ENCODE measurements at regions not wholly inside any gene's neighbourhood (a gene's known extent, or its start where the extent isn't known, plus 50 kb on each side); places are given as distances from the start of the nearest gene placed in this dataset.
"Not testable (repeated sequence)": the region's sequence is repeated elsewhere in the genome, so short reads cannot be mapped to it uniquely, and the experiment has no call there.

- Histone ChIP-seq H3K4me3 (replicated peaks in 1 of 3; ENCODE audit: insufficient read depth in 1 of 3, low read depth in 1 of 3, low read length in 3 of 3) (no peak overlapping the region), H3K27me3 (ENCODE audit: control insufficient read depth in 2 of 2, insufficient read depth in 2 of 2, low read length in 2 of 2) (no peaks in the 10 kb centered on the region), H3K9me3 (replicated peaks; ENCODE audit: control insufficient read depth, insufficient read depth, low read length) (peaks cover 4% of the 10 kb centered on the region), H3K4me2 (ENCODE audit: insufficient read depth, low read length) (no peak overlapping the region), H4K20me1 (replicated peaks; ENCODE audit: control insufficient read depth, extremely low read depth, insufficient read depth, low read length) (no peaks in the 10 kb centered on the region), H3K36me3 (ENCODE audit: control insufficient read depth in 2 of 2, extremely low read depth in 1 of 2, insufficient read depth in 2 of 2, low read length in 2 of 2) (no peaks in the 10 kb centered on the region), H2AFZ (ENCODE audit: low read depth, low read length) (no peak overlapping the region), H3K27ac (ENCODE audit: insufficient read depth, low read depth, low read length) (no peak overlapping the region), H3K4me1 (ENCODE audit: control insufficient read depth, extremely low read depth, insufficient read depth, low read length) (no peaks in the 10 kb centered on the region), H3K79me2 (ENCODE audit: control insufficient read depth, insufficient read depth, low read length) (no peaks in the 10 kb centered on the region), H3K9me1 (replicated peaks; ENCODE audit: control insufficient read depth, extremely low read depth, insufficient read depth, low read length) (no peaks in the 10 kb centered on the region), H3K9ac (replicated peaks; ENCODE audit: extremely low read depth, insufficient read depth, low read length) (no peak overlapping the region)
- DNase-seq (ENCODE audit: low read depth, low spot score) = no peak
- no TSS peak for BruUV-seq (replicated peaks)
- intact Hi-C loops (cut with micrococcal nuclease) (no loop called here), dilution Hi-C loops (cut with MboI; ENCODE audit: extremely low pct_ligation_motif_present, low sequenced_read_pairs) (no loop called here)
- ChIA-PET CTCF (no interaction called here), POLR2A (no interaction called here)
- no peak for FAIRE-seq
- TF ChIP-seq CTCF (IDR thresholded peaks at IDR 0.05; ENCODE audit: extremely low read depth in 1 of 2, insufficient read depth in 1 of 2, low read depth in 1 of 2, low read length in 2 of 2) (no peak), POLR2A (IDR thresholded peaks at IDR 0.05; ENCODE audit: low read depth, low read length) (no peak), MAX (IDR thresholded peaks at IDR 0.05; ENCODE audit: insufficient read depth, insufficient read length) (no peak), FOS (IDR thresholded peaks at IDR 0.05; ENCODE audit: borderline replicate concordance, insufficient read depth, low read length) (no peak), MYC (IDR thresholded peaks at IDR 0.05; ENCODE audit: low read depth, low read length) (no peak), POLR2AphosphoS5 (IDR thresholded peaks at IDR 0.05; ENCODE audit: insufficient read depth, low read depth, low read length) (no peak), JUN (IDR thresholded peaks at IDR 0.05; ENCODE audit: borderline replicate concordance, insufficient read depth, insufficient read length, low read depth) (no peak)
These were observed 226.7 kb downstream of the LMBRD1 start for GRCh38 chr6:69570106-69570505.

- FAIRE-seq; POLR2A ChIA-PET; H3K36me3 ChIP-seq (ENCODE audit: control insufficient read depth in 2 of 2, extremely low read depth in 1 of 2, insufficient read depth in 2 of 2, low read length in 2 of 2); intact Hi-C loops (cut with micrococcal nuclease); H3K4me3 ChIP-seq (replicated peaks in 1 of 3; ENCODE audit: insufficient read depth in 1 of 3, low read depth in 1 of 3, low read length in 3 of 3); BruUV-seq (replicated peaks); H3K9me3 ChIP-seq (replicated peaks; ENCODE audit: control insufficient read depth, insufficient read depth, low read length); H3K27ac ChIP-seq (ENCODE audit: insufficient read depth, low read depth, low read length); H3K9ac ChIP-seq (replicated peaks; ENCODE audit: extremely low read depth, insufficient read depth, low read length); DNase-seq (ENCODE audit: low read depth, low spot score); H3K27me3 ChIP-seq (ENCODE audit: control insufficient read depth in 2 of 2, insufficient read depth in 2 of 2, low read length in 2 of 2); H3K4me2 ChIP-seq (ENCODE audit: insufficient read depth, low read length); H3K9me1 ChIP-seq (replicated peaks; ENCODE audit: control insufficient read depth, extremely low read depth, insufficient read depth, low read length); H3K79me2 ChIP-seq (ENCODE audit: control insufficient read depth, insufficient read depth, low read length); H3K4me1 ChIP-seq (ENCODE audit: control insufficient read depth, extremely low read depth, insufficient read depth, low read length); dilution Hi-C loops (cut with MboI; ENCODE audit: extremely low pct_ligation_motif_present, low sequenced_read_pairs); CTCF ChIA-PET; H2AFZ ChIP-seq (ENCODE audit: low read depth, low read length); H4K20me1 ChIP-seq (replicated peaks; ENCODE audit: control insufficient read depth, extremely low read depth, insufficient read depth, low read length): not testable (repeated sequence)
These were observed 236.2 kb downstream of the LMBRD1 start for GRCh38 chr6:69560597-69560996.
